Sigmoid colon (tissue), 6 donors: ENCODE measurements at regions not wholly inside any gene's neighbourhood (a gene's known extent, or its start where the extent isn't known, plus 50 kb on each side); places are given as distances from the start of the nearest gene placed in this dataset.

Source experiments
- DNase-seq: peaks from one replicate; pipeline ENCODE4 v3.0.0-alpha.2; 2019
- H3K27ac ChIP-seq, 4 donors: fragments of 200-600 bp; sonication (generic); one replicate each; pipeline ENCODE4 v1.5.1; 2016 to 2019; ENCODE audit warnings: mild to moderate bottlenecking in 1 of 4
- H3K27me3 ChIP-seq, 3 donors: fragments of 200-600 bp; sonication (generic); one replicate each; pipeline ENCODE4 v1.5.1; 2019; ENCODE audit warnings: mild to moderate bottlenecking in 1 of 3
- H3K36me3 ChIP-seq, 4 donors: fragments of 200-600 bp; sonication (generic); one replicate each; pipeline ENCODE4 v1.5.1; 2016 to 2019
- H3K4me1 ChIP-seq, 4 donors: fragments of 200-600 bp; sonication (generic); one replicate each; pipeline ENCODE4 v1.5.1; 2017 to 2019
- H3K4me3 ChIP-seq, 4 donors: fragments of 200-600 bp; sonication (generic); one replicate each; pipeline ENCODE4 v1.5.1; 2017 to 2019; ENCODE audit warnings: mild to moderate bottlenecking in 2 of 4, moderate library complexity in 1 of 4
- H3K9me3 ChIP-seq, 4 donors: fragments of 200-600 bp in 3 of 4; sonication (generic) in 3 of 4; one replicate each; pipeline versions ENCODE4 v1.5.1 to v1.6.1; 2013 to 2019
- EP300 ChIP-seq, 4 donors: sonication (generic); formaldehyde crosslinking; IDR thresholded peaks; one replicate each; pipeline ENCODE4 v1.6.1; 2017; ENCODE audit warnings: antibody characterized with exemption in 4 of 4
- POLR2A ChIP-seq, 2 donors: fragments of 450-650 bp; IDR thresholded peaks; one replicate each; pipeline ENCODE4 v1.6.1; 2016; ENCODE audit warnings: antibody characterized with exemption in 2 of 2, mild to moderate bottlenecking in 2 of 2, moderate library complexity in 2 of 2
- POLR2AphosphoS5 ChIP-seq, 4 donors: sonication (generic); formaldehyde crosslinking; IDR thresholded peaks; one replicate each; pipeline ENCODE4 v1.6.1; 2017; ENCODE audit warnings: antibody characterized with exemption in 4 of 4
- WGBS, 2 donors: extraction: QIAGEN DNeasy Blood & Tissue Kit; methylation state at CpG; one replicate each; pipeline ENCODE4 v1.1.7; 2013; 5-methylcytosine and 5-hydroxymethylcytosine counted together
- intact Hi-C: fragments of 100-400 bp; cut with DNase I; formaldehyde crosslinking; loops from one replicate; pipeline ENCODE4 v1.15.1; 2023
- TF ChIP-seq, protein P1 (sequence below), 4 experiments: fragments of 450-650 bp in 3 of 4; fragments of 200-600 bp in 1 of 4; IDR thresholded peaks; one replicate each; pipeline ENCODE4 v1.5.1; 2016 to 2019; ENCODE audit warnings: antibody characterized with exemption in 4 of 4, mild to moderate bottlenecking in 3 of 4, moderate library complexity in 2 of 4
- donor health status: healthy with polysubstance abuse.
- donor health status: healthy.

GRCh38 chr11:131154351-131154750 lies 216.1 kb upstream of the NTM start:
- WGBS, 2 donors: 47 to 54% methylated on average over 7 of the region's 7 CpGs
- Histone ChIP-seq H3K27ac (no peak overlapping the region), H3K4me1 (peaks cover 0 to 8% (median 0%) of the 10 kb centered on the region in 4 donors), H3K9me3 (no peaks in the 10 kb centered on the region), H3K4me3 (no peak overlapping the region), H3K27me3 (no peaks in the 10 kb centered on the region), H3K36me3 (no peaks in the 10 kb centered on the region)
- no peak for TF ChIP-seq EP300 (IDR thresholded peaks at IDR 0.05)
- TF ChIP-seq POLR2A (IDR thresholded peaks at IDR 0.05): no peak
- no peak for TF ChIP-seq POLR2AphosphoS5 (IDR thresholded peaks at IDR 0.05)
- TF ChIP-seq, protein P1, sequence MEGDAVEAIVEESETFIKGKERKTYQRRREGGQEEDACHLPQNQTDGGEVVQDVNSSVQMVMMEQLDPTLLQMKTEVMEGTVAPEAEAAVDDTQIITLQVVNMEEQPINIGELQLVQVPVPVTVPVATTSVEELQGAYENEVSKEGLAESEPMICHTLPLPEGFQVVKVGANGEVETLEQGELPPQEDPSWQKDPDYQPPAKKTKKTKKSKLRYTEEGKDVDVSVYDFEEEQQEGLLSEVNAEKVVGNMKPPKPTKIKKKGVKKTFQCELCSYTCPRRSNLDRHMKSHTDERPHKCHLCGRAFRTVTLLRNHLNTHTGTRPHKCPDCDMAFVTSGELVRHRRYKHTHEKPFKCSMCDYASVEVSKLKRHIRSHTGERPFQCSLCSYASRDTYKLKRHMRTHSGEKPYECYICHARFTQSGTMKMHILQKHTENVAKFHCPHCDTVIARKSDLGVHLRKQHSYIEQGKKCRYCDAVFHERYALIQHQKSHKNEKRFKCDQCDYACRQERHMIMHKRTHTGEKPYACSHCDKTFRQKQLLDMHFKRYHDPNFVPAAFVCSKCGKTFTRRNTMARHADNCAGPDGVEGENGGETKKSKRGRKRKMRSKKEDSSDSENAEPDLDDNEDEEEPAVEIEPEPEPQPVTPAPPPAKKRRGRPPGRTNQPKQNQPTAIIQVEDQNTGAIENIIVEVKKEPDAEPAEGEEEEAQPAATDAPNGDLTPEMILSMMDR (IDR thresholded peaks at IDR 0.05): no peak
- no peak for DNase-seq
- intact Hi-C loops: no loop called here

DNA sequence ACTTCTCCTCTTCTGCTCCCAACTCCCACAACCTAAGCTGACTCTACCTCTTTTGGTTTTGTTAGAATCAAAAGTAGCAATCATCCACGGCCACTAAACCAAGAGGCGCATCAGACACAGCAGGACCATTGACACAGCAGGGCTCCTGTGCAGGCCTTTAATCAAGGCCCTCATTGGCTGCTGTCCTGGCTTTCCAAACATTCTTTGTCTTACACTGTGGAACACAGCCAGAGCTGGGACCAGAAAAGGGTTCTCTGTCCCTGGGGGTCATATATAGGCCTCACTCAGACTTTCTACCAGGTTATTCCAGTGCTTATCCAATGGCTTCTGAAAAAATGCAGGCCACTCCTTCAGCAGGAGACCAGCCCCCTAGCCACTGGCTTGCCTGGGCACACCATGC lies 212.7 kb upstream of the NTM start:
- no peaks in the 10 kb centered on the region for H3K9me3 ChIP-seq
- peaks cover 0 to 8% (median 0%) of the 10 kb centered on the region in 4 donors for H3K4me1 ChIP-seq
- no peak overlapping the region for H3K4me3 ChIP-seq
- H3K27ac ChIP-seq: no peak overlapping the region
- 88 to 93% methylated on average over 2 of the region's 2 CpGs for WGBS, 2 donors
- intact Hi-C loops: no loop called here
- DNase-seq: no peak
- TF ChIP-seq, protein P1 (IDR thresholded peaks at IDR 0.05): no peak
- no peak for TF ChIP-seq POLR2A (IDR thresholded peaks at IDR 0.05)
- no peak for TF ChIP-seq POLR2AphosphoS5 (IDR thresholded peaks at IDR 0.05)
- TF ChIP-seq EP300 (IDR thresholded peaks at IDR 0.05): no peak
- no peaks in the 10 kb centered on the region for H3K27me3 ChIP-seq
- H3K36me3 ChIP-seq: no peaks in the 10 kb centered on the region

GRCh38 chr11:131160846-131161245 lies 209.6 kb upstream of the NTM start:
- no peak for DNase-seq
- Histone ChIP-seq H3K36me3 (no peaks in the 10 kb centered on the region), H3K27ac (no peak overlapping the region), H3K27me3 (no peaks in the 10 kb centered on the region), H3K9me3 (no peaks in the 10 kb centered on the region), H3K4me3 (no peak overlapping the region), H3K4me1 (peaks cover 0 to 27% (median 12%) of the 10 kb centered on the region in 4 donors)
- 74 to 79% methylated on average over 7 of the region's 7 CpGs for WGBS, 2 donors
- intact Hi-C loops: loop anchor here (10.0 kb wide), 3 partner anchors 96 to 766 kb away; no protein-coding TSS in a partner anchor
- TF ChIP-seq POLR2A (IDR thresholded peaks at IDR 0.05) (no peak), EP300 (IDR thresholded peaks at IDR 0.05) (no peak), POLR2AphosphoS5 (IDR thresholded peaks at IDR 0.05) (no peak)
- TF ChIP-seq, protein P1 (IDR thresholded peaks at IDR 0.05): no peak

DNA sequence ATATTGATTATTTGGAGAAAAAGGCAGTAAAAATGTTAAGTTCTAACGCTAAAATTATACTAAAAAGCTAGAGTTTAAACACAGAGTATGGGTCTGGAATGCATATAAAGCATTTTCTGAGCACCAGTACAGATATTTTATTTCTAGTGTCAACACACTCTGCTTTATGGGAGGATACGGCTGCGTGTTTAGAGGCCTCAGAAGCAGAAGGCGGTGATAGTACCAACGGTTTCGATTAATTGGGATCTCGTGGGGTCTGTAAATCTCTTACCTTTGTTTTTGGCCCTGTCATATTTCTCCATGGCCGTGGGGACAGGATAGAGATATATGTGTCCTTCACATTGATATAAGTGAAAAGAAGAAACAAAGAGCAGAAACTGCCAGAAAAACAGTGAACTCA lies 206.8 kb upstream of the NTM start:
- Histone ChIP-seq H3K9me3 (no peaks in the 10 kb centered on the region), H3K36me3 (no peaks in the 10 kb centered on the region), H3K27ac (peak overlapping the region in 3 of 4 donors; percentile 67 to 78 (median 77)), H3K27me3 (no peaks in the 10 kb centered on the region), H3K4me3 (no peak overlapping the region), H3K4me1 (peaks cover 0 to 53% (median 30%) of the 10 kb centered on the region in 4 donors)
- DNase-seq: no peak
- intact Hi-C loops: loop anchor here (10.0 kb wide), 3 partner anchors 99 to 769 kb away; no protein-coding TSS in a partner anchor
- 51 to 63% methylated on average over 8 of the region's 8 CpGs for WGBS, 2 donors
- peak in 1 of 4 donors; percentile 18 for TF ChIP-seq POLR2AphosphoS5 (IDR thresholded peaks at IDR 0.05)
- no peak for TF ChIP-seq POLR2A (IDR thresholded peaks at IDR 0.05)

GRCh38 chr11:131165036-131165435 lies 205.4 kb upstream of the NTM start:
- no peak overlapping the region for H3K4me3 ChIP-seq
- H3K36me3 ChIP-seq: no peaks in the 10 kb centered on the region
- TF ChIP-seq EP300 (IDR thresholded peaks at IDR 0.05) (peak; percentile 84 to 94 (median 92)), POLR2A (IDR thresholded peaks at IDR 0.05) (no peak), POLR2AphosphoS5 (IDR thresholded peaks at IDR 0.05) (peak; percentile 95 to 99 (median 98))
- TF ChIP-seq, protein P1 (IDR thresholded peaks at IDR 0.05): no peak
- no peaks in the 10 kb centered on the region for H3K27me3 ChIP-seq
- H3K27ac ChIP-seq: peak overlapping the region in 3 of 4 donors; percentile 67 to 78 (median 77)
- intact Hi-C loops: loop anchor here (1.0 to 10.0 kb wide), 6 partner anchors 31 to 770 kb away; no protein-coding TSS in a partner anchor
- H3K4me1 ChIP-seq: peaks cover 0 to 67% (median 43%) of the 10 kb centered on the region in 4 donors
- DNase-seq: no peak
- 64 to 68% methylated on average over 5 of the region's 5 CpGs for WGBS, 2 donors
- no peaks in the 10 kb centered on the region for H3K9me3 ChIP-seq
